Smooth muscle cell (in vitro differentiated cells): ENCODE measurements at regions not wholly inside any gene's neighbourhood (a gene's known extent, or its start where the extent isn't known, plus 50 kb on each side); places are given as distances from the start of the nearest gene placed in this dataset.

ENCODE experiments used
- DNase-seq: peaks from one replicate; lab custom pipeline; 2025; ENCODE audit not compliant: unreplicated experiment; lab: John Stamatoyannopoulos, UW
- H2AFZ ChIP-seq: fragments of 200-600 bp; sonication (generic); 2 replicates; pipeline ENCODE4 v1.6.0; 2016; ENCODE audit warnings: antibody characterized with exemption, low read depth, mild to moderate bottlenecking
- H3F3A ChIP-seq: fragments of 200-600 bp; sonication (generic); 2 replicates; pipeline ENCODE4 v1.6.0; 2017; ENCODE audit warnings: antibody characterized with exemption, low read depth
- H3K27ac ChIP-seq: fragments of 200-600 bp; sonication (generic); 2 replicates; pipeline ENCODE4 v1.5.1; 2016; ENCODE audit warnings: low read depth, mild to moderate bottlenecking
- H3K27me3 ChIP-seq: fragments of 200-600 bp; sonication (generic); 2 replicates; pipeline ENCODE4 v1.6.1; 2016; ENCODE audit warnings: low read depth, mild to moderate bottlenecking
- H3K36me3 ChIP-seq: fragments of 200-600 bp; sonication (generic); 2 replicates; pipeline ENCODE4 v1.5.1; 2016; ENCODE audit warnings: low read depth
- H3K4me1 ChIP-seq: fragments of 200-600 bp; sonication (generic); 2 replicates; pipeline ENCODE4 v1.5.1; 2016; ENCODE audit warnings: low read depth
- H3K4me2 ChIP-seq: fragments of 200-600 bp; sonication (generic); 2 replicates; pipeline ENCODE4 v1.6.0; 2016; ENCODE audit warnings: mild to moderate bottlenecking
- H3K4me3 ChIP-seq: fragments of 200-600 bp; sonication (generic); 2 replicates; pipeline ENCODE4 v1.5.1; 2016; ENCODE audit warnings: mild to moderate bottlenecking
- H3K79me2 ChIP-seq: fragments of 200-600 bp; sonication (generic); 2 replicates; pipeline ENCODE4 v1.6.0; 2016; ENCODE audit warnings: low read depth, mild to moderate bottlenecking
- H3K9ac ChIP-seq: fragments of 200-600 bp; sonication (generic); 2 replicates; pipeline ENCODE4 v1.6.0; 2016; ENCODE audit warnings: low read depth
- H3K9me3 ChIP-seq: fragments of 200-600 bp; sonication (generic); replicated peaks from 2 replicates; pipeline ENCODE4 v1.5.1; 2016; ENCODE audit warnings: low read depth
- H4K20me1 ChIP-seq: fragments of 200-600 bp; sonication (generic); 2 replicates; pipeline ENCODE4 v1.6.0; 2016; ENCODE audit warnings: low read depth
- CTCF ChIP-seq: fragments of 200-600 bp; sonication (generic); IDR thresholded peaks from 2 replicates; pipeline ENCODE4 v1.5.1; 2017; ENCODE audit warnings: borderline replicate concordance, mild to moderate bottlenecking, antibody characterized with exemption; ENCODE audit not compliant: insufficient read depth, poor library complexity, severe bottlenecking
- WGBS: methylation state at CpG from one replicate; pipeline ENCODE4 v1.1.7; 2016; ENCODE audit warnings: low lambda C conversion rate; 5-methylcytosine and 5-hydroxymethylcytosine counted together

DNA sequence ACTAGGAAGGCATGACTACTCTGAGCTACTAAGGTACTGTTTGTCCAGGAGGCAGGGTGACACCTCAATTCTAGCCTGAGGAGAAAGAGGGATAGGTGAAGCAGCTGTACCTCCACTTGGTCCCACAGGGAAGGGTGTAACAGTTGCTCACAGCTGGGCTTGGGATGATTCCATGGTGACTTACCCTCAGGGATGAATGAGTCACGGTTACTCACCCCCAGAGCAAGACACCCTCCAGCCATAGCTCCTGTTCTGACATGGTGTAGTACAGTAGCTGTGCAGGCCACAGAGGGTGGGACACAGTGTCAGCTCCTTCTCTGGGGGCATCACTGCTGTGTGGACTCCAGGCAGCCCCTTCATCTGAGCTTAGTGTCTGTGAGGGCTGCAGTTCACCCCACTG, 868.6 kb upstream of the SEMA6D start:
- Histone ChIP-seq H2AFZ (no peak overlapping the region), H3K27ac (no peak overlapping the region), H3K27me3 (no peaks in the 10 kb centered on the region), H3K79me2 (no peaks in the 10 kb centered on the region), H4K20me1 (no peaks in the 10 kb centered on the region), H3K4me1 (no peaks in the 10 kb centered on the region), H3K36me3 (no peaks in the 10 kb centered on the region), H3K4me2 (no peak overlapping the region), H3F3A (no peaks in the 10 kb centered on the region), H3K4me3 (no peak overlapping the region), H3K9ac (no peak overlapping the region), H3K9me3 (no peaks in the 10 kb centered on the region)
- TF ChIP-seq CTCF: no peak
- DNase-seq: no peak
- 60% methylated on average over 1 of the region's 1 CpG for WGBS

- no peaks in the 10 kb centered on the region for H3K79me2 ChIP-seq
- H3K4me1 ChIP-seq: no peaks in the 10 kb centered on the region
- DNase-seq: no peak
- H3K36me3 ChIP-seq: no peaks in the 10 kb centered on the region
- no peaks in the 10 kb centered on the region for H3K27me3 ChIP-seq
- H3K4me2 ChIP-seq: no peak overlapping the region
- H3K9me3 ChIP-seq: no peaks in the 10 kb centered on the region
- H3K9ac ChIP-seq: no peak overlapping the region
- H2AFZ ChIP-seq: no peak overlapping the region
- WGBS: 92% methylated on average over 2 of the region's 2 CpGs
- H4K20me1 ChIP-seq: no peaks in the 10 kb centered on the region
- no peak for TF ChIP-seq CTCF
- no peak overlapping the region for H3K27ac ChIP-seq
- no peak overlapping the region for H3K4me3 ChIP-seq
- no peaks in the 10 kb centered on the region for H3F3A ChIP-seq
These were observed 863.7 kb upstream of the SEMA6D start for GRCh38 chr15:46853600-46853999.

DNA sequence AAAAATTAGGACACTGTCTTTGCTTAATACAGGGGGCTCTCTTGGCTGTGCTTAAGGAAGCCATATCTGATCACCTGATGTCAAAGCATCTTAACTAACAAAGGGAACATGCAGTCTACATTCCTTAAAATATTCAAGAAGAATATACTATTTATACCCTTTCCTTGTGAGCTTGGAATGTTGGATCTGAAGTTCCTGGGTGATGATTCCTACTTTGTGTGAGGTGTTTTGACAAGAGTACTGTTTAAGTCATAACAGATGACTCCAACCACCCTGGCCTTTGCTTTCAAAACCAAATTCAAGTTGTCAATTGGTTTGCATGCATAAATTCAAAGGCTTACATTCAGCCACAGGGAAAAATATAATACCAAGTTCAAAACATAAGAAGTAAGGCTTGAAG, 862.7 kb upstream of the SEMA6D start:
- H3K4me3 ChIP-seq: no peak overlapping the region

More for the DNA sequence above, 862.7 kb upstream of the SEMA6D start:
- H3K27me3 ChIP-seq: no peaks in the 10 kb centered on the region
- no peak overlapping the region for H3K27ac ChIP-seq
- H2AFZ ChIP-seq: no peak overlapping the region
- no peaks in the 10 kb centered on the region for H4K20me1 ChIP-seq
- H3F3A ChIP-seq: no peaks in the 10 kb centered on the region
- no peaks in the 10 kb centered on the region for H3K4me1 ChIP-seq
- no peak overlapping the region for H3K4me2 ChIP-seq
- DNase-seq: no peak
- no peaks in the 10 kb centered on the region for H3K79me2 ChIP-seq
- H3K36me3 ChIP-seq: no peaks in the 10 kb centered on the region
- no peak overlapping the region for H3K9ac ChIP-seq
- no peak for TF ChIP-seq CTCF
- H3K9me3 ChIP-seq: no peaks in the 10 kb centered on the region
